ENCODE measurements at regions not wholly inside any gene's neighbourhood (a gene's known extent, or its start where the extent isn't known, plus 50 kb on each side); places are given as distances from the start of the nearest gene placed in this dataset.

DNA sequence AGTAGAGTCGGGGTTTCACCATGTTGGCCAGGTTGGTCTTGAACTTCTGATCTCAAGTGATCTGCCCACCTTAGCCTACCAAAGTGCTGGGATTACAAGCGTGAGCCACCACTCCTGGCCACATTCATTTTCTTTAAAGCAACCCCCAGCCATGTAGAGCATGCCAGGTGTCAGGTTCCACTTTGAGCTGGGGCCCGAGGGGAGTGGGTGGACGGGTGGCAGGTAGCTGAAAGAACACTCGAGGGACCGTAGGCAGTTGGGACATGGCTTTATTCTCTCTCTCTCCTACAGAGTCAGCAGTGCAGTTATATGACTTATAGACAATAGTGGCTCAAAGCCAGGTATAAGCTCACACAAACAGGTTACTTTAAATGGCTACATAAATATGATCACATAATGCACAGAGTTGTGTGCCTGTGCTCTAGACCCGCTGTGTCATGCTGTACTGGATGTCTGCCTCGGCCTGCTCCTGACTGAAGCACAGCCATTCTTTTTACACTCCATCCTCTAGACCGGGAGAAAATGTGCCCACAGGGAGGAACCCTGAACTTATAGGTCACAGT lies 60.5 kb upstream of the FAM120A start:
- TF ChIP-seq CTCF (conservative IDR thresholded peaks at IDR 0.05 in 1 of 2, IDR thresholded peaks at IDR 0.05 in 1 of 2; ENCODE audit: extremely low read depth in 1 of 2, insufficient read depth in 1 of 2, low read depth in 1 of 2, low read length in 2 of 2) (no peak), EZH2 (IDR thresholded peaks at IDR 0.05; ENCODE audit: borderline replicate concordance, low read length) (no peak)
